Omental fat pad (tissue), 3 donors: ENCODE measurements at regions not wholly inside any gene's neighbourhood (a gene's known extent, or its start where the extent isn't known, plus 50 kb on each side); places are given as distances from the start of the nearest gene placed in this dataset.
"Not testable (repeated sequence)": the region's sequence is repeated elsewhere in the genome, so short reads cannot be mapped to it uniquely, and the experiment has no call there.

ENCODE experiments used
- ATAC-seq: fragments of 150-250 bp; one replicate; pipeline ENCODE4 v1.9.1; 2016; ENCODE audit warnings: mild to moderate bottlenecking, moderate library complexity; ENCODE audit not compliant: low FRiP score
- DNase-seq: peaks from one replicate; pipeline ENCODE4 v3.0.0-alpha.2; 2019; ENCODE audit warnings: low spot score
- CTCF ChIP-seq, 3 donors: fragments of 450-650 bp; IDR thresholded peaks; one replicate each; pipeline ENCODE4 v1.5.1; 2016 to 2017; ENCODE audit warnings: antibody characterized with exemption in 3 of 3, mild to moderate bottlenecking in 3 of 3, moderate library complexity in 2 of 3

- ATAC-seq: no peak
- no peak for TF ChIP-seq CTCF (IDR thresholded peaks at IDR 0.05)
- no peak for DNase-seq
Measured at GRCh38 chrX:143304025-143304424, 213.2 kb downstream of the SPANXN3 start.

DNA sequence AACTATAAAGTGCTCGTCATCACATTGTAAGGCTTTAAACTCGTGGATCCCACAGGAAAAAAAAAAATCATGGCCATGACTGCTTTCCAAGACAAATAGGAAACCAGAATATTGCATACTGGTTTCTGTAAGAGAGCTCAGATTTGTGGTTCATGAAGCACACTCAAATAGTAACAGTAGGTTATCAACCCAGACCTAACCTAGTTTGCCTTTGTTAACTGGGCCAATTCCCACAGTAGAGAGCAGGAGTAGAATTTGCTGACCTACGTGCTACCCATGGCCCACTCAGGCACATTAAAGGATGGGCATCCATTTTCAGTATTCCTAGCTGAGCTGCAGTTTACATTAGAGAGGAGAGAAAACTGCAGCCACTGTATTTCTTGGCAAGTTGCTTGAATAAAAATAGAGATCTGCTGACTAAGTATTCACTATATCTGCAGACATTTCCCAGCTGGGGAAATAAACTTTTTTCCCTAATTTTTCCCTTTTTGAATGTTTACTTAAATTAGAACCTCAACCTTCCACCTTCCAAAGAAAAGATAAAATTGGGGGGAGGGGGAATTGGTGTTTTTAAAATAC is 218.5 kb downstream of the SPANXN3 start:
- DNase-seq: no peak
- TF ChIP-seq CTCF (IDR thresholded peaks at IDR 0.05): no peak
- ATAC-seq: no peak

- ATAC-seq: no peak
- no peak for DNase-seq
- no peak for TF ChIP-seq CTCF (IDR thresholded peaks at IDR 0.05)
Measured at GRCh38 chrX:143296521-143296920, 220.8 kb downstream of the SPANXN3 start.

DNA sequence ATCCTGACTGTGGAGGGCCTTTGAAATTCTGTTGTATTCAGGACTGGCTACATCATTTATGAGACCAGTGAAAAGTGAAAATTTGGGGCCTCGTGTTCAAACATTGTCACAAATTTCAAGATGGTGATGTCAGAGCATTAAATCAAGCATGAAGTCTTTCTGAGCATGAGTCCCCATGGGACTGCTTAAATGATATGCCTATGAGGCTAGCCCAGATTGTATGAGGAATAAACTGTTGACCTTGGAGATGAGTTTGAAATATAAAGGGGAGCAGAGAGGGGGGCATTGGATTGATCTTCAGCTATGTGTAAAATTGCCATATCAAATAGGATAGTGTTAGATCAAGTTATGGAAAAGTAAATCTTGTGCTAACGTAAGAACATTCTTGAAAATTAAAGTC is 230.0 kb downstream of the SPANXN3 start:
- DNase-seq (no peak), ATAC-seq (no peak)
- TF ChIP-seq CTCF (IDR thresholded peaks at IDR 0.05): no peak

DNA sequence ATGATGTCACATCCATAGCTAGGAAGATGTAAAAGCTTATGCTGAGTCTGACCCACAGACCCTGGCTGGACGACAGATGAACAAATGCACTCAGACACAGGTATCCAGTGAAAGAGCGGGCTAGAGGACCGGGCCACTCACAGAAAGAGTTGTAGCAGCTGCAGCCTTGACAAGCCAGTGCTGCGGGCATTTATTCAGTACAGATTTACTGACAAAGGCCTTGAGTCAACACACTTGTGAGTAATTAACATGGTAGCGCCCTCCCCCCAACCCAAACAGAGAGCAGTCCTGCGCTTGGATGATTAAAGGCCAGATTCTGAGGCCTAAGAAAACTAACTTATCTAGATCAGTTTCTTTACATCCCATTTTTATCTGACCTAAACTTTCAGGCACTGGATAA is 244.6 kb downstream of the SPANXN4 start:
- ATAC-seq (no peak), DNase-seq (no peak)
- TF ChIP-seq CTCF (IDR thresholded peaks at IDR 0.05): no peak

- DNase-seq, ATAC-seq: not testable (repeated sequence)
Measured at GRCh38 chrX:143244593-143244992, 218.9 kb downstream of the SPANXN4 start.

- TF ChIP-seq CTCF (IDR thresholded peaks at IDR 0.05): no peak
- ATAC-seq: no peak
- DNase-seq: no peak
Measured at GRCh38 chrX:143240658-143241057, 214.9 kb downstream of the SPANXN4 start.

DNA sequence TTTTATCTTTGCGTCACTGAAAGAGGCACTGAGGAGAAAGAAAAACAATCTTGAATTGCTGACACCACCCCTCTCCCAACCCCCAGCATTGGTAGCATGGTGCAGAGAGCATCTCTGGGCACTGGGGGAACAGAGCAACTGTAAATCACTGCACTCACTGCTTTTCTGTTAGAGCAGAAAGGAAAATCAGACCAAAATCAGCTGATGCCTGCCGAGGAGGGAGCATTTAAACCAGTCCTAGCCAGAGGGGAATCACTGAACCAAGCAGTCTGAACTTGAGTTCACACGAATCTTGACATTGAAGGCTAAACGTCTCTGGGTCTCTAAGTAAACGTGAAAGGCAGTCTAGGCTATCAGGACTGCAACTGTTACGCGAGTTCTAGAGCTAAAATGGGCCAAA is 205.8 kb downstream of the SPANXN4 start:
- DNase-seq: no peak
- ATAC-seq: no peak
- TF ChIP-seq CTCF (IDR thresholded peaks at IDR 0.05): no peak

DNA sequence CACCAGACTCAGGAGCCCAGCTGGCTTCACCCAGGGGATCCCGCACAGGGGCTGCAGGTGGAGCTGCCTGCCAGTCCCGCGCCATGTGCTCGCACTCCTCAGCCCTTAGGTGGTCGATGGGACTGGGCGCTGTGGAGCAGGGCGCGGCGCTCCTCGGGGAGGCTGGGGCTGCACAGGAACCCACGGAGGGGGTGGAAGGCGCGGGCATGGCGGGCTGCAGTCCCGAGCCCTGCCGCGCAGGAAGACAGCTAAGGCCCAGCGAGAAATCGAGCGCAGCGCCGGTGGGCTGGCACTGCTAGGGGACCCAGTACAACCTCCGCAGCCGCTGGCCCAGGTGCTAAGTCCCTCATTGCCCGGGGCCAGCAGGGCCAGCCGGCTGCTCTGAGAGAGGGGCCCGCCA is 202.9 kb downstream of the SPANXN4 start:
- not testable (repeated sequence) for DNase-seq, ATAC-seq
